HUES48 (cell line): ENCODE measurements at regions not wholly inside any gene's neighbourhood (a gene's known extent, or its start where the extent isn't known, plus 50 kb on each side); places are given as distances from the start of the nearest gene placed in this dataset.

Experiments
- H3K27ac ChIP-seq: one replicate; pipeline ENCODE4 v1.7.0; 2013; ENCODE audit warnings: low read depth, low read length, inconsistent platforms
- H3K27me3 ChIP-seq: 2 replicates; pipeline ENCODE4 v1.6.1; 2013; ENCODE audit warnings: mild to moderate bottlenecking, low read length; ENCODE audit not compliant: control insufficient read depth, insufficient read depth
- H3K36me3 ChIP-seq: 2 replicates; pipeline ENCODE4 v1.6.1; 2013; ENCODE audit warnings: low read length; ENCODE audit not compliant: control insufficient read depth, insufficient read depth
- H3K4me1 ChIP-seq: 2 replicates; pipeline ENCODE4 v1.6.1; 2013; ENCODE audit warnings: mild to moderate bottlenecking, low read length; ENCODE audit not compliant: control insufficient read depth, insufficient read depth
- H3K4me3 ChIP-seq: 2 replicates; pipeline ENCODE4 v1.5.1; 2013; ENCODE audit warnings: mild to moderate bottlenecking, low read depth, low read length
- H3K9ac ChIP-seq: 2 replicates; pipeline ENCODE4 v1.6.1; 2013; ENCODE audit warnings: mild to moderate bottlenecking, low read depth, low read length, moderate library complexity
- H3K9me3 ChIP-seq: 2 replicates; pipeline ENCODE4 v1.6.1; 2013; ENCODE audit warnings: low read length; ENCODE audit not compliant: control insufficient read depth, insufficient read depth

DNA sequence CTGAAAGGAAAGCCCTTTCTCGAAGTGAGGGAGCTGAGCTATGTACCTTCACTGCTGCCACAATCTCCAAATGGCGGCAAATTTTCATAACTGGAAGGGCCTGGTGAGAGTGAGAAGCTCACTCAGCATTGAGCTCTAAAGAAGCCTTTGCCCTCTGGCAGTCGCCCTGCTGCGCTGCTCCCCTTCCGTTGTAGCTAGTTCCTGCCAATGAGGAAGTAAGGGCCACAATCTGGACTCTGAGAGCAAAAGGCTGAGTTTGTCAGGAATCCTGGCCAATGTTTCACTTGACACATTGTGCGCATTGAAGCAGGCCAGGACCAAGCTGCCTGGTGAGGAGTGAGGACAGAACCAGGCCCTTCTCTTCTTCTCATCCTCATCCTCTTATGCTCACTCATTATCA is 579.5 kb downstream of the PDCD6IP start:
- H3K9ac ChIP-seq, result no peak overlapping the region
- no peaks in the 10 kb centered on the region for H3K4me1 ChIP-seq
- no peaks in the 10 kb centered on the region for H3K36me3 ChIP-seq
- no peak overlapping the region for H3K4me3 ChIP-seq
- H3K27ac ChIP-seq, result no peak overlapping the region
- no peaks in the 10 kb centered on the region for H3K27me3 ChIP-seq
- H3K9me3 ChIP-seq, result no peaks in the 10 kb centered on the region

GRCh38 chr3:34381243-34381642 is 582.8 kb downstream of the PDCD6IP start:
- Histone ChIP-seq H3K27ac (no peak overlapping the region), H3K4me1 (no peaks in the 10 kb centered on the region), H3K36me3 (no peaks in the 10 kb centered on the region), H3K9me3 (no peaks in the 10 kb centered on the region), H3K9ac (no peak overlapping the region), H3K4me3 (no peak overlapping the region), H3K27me3 (no peaks in the 10 kb centered on the region)

GRCh38 chr3:34382859-34383258 is 584.4 kb downstream of the PDCD6IP start:
- no peaks in the 10 kb centered on the region for H3K36me3 ChIP-seq
- no peaks in the 10 kb centered on the region for H3K9me3 ChIP-seq
- H3K27ac ChIP-seq, result no peak overlapping the region
- H3K4me1 ChIP-seq, result no peaks in the 10 kb centered on the region
- H3K27me3 ChIP-seq, result no peaks in the 10 kb centered on the region
- no peak overlapping the region for H3K4me3 ChIP-seq
- H3K9ac ChIP-seq, result no peak overlapping the region

DNA sequence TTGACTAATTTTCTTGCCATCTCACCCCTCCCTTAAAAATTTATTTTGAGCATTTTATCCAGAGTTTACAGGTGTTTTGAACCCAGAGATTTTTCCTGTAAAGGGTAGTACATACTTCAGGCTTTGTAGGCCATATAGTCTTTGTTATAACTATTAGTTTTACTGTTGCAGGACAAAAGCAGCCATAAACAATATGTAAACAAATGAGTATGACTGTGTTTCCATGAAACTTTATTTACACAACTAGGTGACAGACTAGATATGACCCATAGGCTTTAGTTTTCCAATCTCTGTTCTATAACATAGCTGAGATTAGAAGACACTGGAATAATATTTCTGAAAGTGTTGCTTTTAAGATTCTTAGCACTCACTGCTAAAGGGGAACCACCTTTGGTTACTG is 587.9 kb downstream of the PDCD6IP start:
- H3K9ac ChIP-seq, result no peak overlapping the region
- H3K4me1 ChIP-seq, result no peaks in the 10 kb centered on the region
- no peaks in the 10 kb centered on the region for H3K27me3 ChIP-seq
- H3K4me3 ChIP-seq, result no peak overlapping the region
- no peaks in the 10 kb centered on the region for H3K36me3 ChIP-seq
- H3K9me3 ChIP-seq, result no peaks in the 10 kb centered on the region
- no peak overlapping the region for H3K27ac ChIP-seq

DNA sequence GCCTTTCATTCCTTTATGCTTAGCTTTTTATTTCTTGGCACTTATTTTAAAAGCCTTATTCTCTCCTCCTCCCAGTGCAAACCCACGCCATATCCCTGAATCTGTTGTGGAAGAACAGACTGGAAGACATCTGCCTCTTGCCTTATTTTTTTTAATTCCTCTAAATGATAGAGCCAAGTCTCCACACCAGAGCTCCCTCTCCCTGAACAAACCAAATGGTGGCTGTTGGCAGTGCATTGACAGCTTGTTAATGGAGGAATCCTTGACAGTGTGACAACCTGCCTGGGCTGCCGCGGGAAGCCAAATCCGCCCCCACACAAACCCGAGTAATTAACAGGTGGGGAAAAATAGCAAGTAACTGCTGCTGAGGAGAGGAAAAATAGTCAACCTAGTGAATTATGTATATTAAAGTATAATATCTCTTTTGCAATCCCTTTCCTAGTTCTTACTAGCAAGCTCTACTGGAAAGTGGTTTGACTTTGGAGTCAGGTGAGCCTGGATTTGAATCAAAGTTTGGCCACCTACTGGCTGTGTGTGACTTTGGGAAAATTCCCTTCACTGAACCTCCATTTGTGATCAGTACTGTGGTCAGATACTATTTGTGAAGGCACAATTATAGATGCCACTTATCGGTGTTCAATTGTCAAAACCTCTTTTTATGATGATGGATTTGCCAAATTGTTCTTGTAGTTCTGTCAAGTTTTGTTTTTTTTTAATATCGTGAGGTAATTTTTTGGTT is 589.6 kb downstream of the PDCD6IP start:
- no peaks in the 10 kb centered on the region for H3K4me1 ChIP-seq
- H3K36me3 ChIP-seq, result no peaks in the 10 kb centered on the region
- H3K9ac ChIP-seq, result no peak overlapping the region
- H3K27ac ChIP-seq, result no peak overlapping the region
- no peaks in the 10 kb centered on the region for H3K9me3 ChIP-seq
- H3K4me3 ChIP-seq, result no peak overlapping the region
- no peaks in the 10 kb centered on the region for H3K27me3 ChIP-seq

DNA sequence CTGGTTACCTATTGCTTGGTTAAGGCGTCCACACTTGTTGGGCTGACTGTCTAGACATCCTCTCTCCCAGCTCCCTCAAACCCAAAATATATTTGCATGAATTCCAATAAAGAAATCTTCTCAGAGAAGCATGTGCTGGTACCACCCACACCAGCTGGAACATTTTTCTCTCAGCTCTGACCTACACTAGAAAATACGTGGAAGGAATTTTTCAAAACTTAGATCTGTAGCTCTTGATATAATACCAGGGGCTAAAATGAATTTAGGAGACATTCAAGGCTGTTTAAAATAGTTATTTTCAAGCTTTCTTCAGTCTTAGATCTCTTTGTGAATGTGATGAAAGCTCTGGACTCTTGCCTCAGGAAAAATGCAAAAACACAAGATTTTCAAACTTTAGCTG is 590.4 kb downstream of the PDCD6IP start:
- no peaks in the 10 kb centered on the region for H3K36me3 ChIP-seq
- no peak overlapping the region for H3K27ac ChIP-seq
- H3K9ac ChIP-seq, result no peak overlapping the region
- H3K4me1 ChIP-seq, result no peaks in the 10 kb centered on the region
- no peak overlapping the region for H3K4me3 ChIP-seq
- H3K27me3 ChIP-seq, result no peaks in the 10 kb centered on the region
- H3K9me3 ChIP-seq, result no peaks in the 10 kb centered on the region

GRCh38 chr3:34394978-34395748 is 596.7 kb downstream of the PDCD6IP start:
- Histone ChIP-seq H3K9ac (no peak overlapping the region), H3K9me3 (no peaks in the 10 kb centered on the region), H3K4me1 (no peaks in the 10 kb centered on the region), H3K4me3 (no peak overlapping the region), H3K36me3 (no peaks in the 10 kb centered on the region), H3K27me3 (no peaks in the 10 kb centered on the region), H3K27ac (no peak overlapping the region)

DNA sequence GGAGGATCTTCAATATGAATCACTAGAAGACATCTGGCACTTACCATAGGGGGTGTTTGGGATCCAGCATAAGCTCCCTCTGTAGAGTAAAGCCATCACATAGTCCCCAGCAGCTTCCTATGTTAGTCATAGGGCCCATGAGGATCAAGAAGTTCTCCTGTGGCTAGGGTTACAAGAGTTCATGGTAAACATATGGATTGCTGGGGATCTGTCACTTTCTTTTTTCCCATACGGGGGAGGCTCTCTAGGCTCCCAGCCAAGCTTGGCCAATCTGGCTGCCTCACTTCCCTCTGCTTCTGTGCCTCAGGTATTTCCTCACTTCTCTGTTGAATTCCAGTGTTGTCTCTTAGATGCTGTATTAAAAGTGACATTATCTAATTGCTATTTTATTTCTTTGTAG is 597.9 kb downstream of the PDCD6IP start:
- Histone ChIP-seq H3K4me3 (no peak overlapping the region), H3K36me3 (no peaks in the 10 kb centered on the region), H3K4me1 (no peaks in the 10 kb centered on the region), H3K27me3 (no peaks in the 10 kb centered on the region), H3K27ac (no peak overlapping the region), H3K9ac (no peak overlapping the region), H3K9me3 (no peaks in the 10 kb centered on the region)

- Histone ChIP-seq H3K9me3 (no peaks in the 10 kb centered on the region), H3K27ac (no peak overlapping the region), H3K9ac (no peak overlapping the region), H3K4me1 (no peaks in the 10 kb centered on the region), H3K36me3 (no peaks in the 10 kb centered on the region), H3K27me3 (no peaks in the 10 kb centered on the region), H3K4me3 (no peak overlapping the region)
Measured at GRCh38 chr3:34396956-34397355, 598.5 kb downstream of the PDCD6IP start.

GRCh38 chr3:34399401-34399800 is 601.0 kb downstream of the PDCD6IP start:
- Histone ChIP-seq H3K9me3 (peaks cover 2% of the 10 kb centered on the region; the same call in 1 of the 2 replicates), H3K4me3 (no peak overlapping the region), H3K27me3 (no peaks in the 10 kb centered on the region), H3K4me1 (no peaks in the 10 kb centered on the region), H3K36me3 (no peaks in the 10 kb centered on the region), H3K9ac (no peak overlapping the region), H3K27ac (no peak overlapping the region)

- Histone ChIP-seq H3K4me3 (no peak overlapping the region), H3K4me1 (peaks cover 27% of the 10 kb centered on the region), H3K9me3 (peaks cover 5% of the 10 kb centered on the region; the same call in 1 of the 2 replicates), H3K27ac (no peak overlapping the region), H3K27me3 (no peaks in the 10 kb centered on the region), H3K9ac (no peak overlapping the region), H3K36me3 (no peaks in the 10 kb centered on the region)
Measured at GRCh38 chr3:34405159-34405558, 606.7 kb downstream of the PDCD6IP start.
